ENCODE measurements at regions not wholly inside any gene's neighbourhood (a gene's known extent, or its start where the extent isn't known, plus 50 kb on each side); places are given as distances from the start of the nearest gene placed in this dataset.
"Not testable (repeated sequence)": the region's sequence is repeated elsewhere in the genome, so short reads cannot be mapped to it uniquely, and the experiment has no call there.

GRCh38 chr21:6140467-6141137, 4380.8 kb upstream of the TPTE start:
- DNase-seq (ENCODE audit: low read depth); in situ Hi-C loops (cut with HindIII; ENCODE audit: low sequenced_read_pairs); H3K4me3 ChIP-seq (ENCODE audit: low read depth, low read length): not testable (repeated sequence)

DNA sequence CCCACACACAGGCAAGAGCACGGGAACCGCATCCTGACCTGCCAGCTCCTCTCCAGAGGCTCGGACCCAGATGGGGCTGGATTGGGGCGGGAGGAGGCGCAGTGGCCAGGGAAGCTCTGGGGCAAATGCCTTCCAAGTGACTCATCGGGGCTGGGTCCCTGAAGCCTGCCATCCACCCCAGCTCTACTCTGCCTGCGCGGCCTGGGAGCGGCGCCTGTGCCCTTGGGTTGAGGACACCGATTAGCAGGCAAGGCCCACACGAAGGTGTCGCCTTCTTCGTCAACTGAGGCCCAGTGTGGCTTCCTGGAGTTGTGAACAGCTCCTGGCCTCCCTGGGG, 4380.3 kb upstream of the TPTE start:
- in situ Hi-C loops (cut with HindIII; ENCODE audit: low sequenced_read_pairs): not testable (repeated sequence)

GRCh38 chr21:6153154-6153553, 4368.2 kb upstream of the TPTE start:
- in situ Hi-C loops (cut with HindIII; ENCODE audit: low sequenced_read_pairs); DNase-seq (ENCODE audit: low read depth); H3K4me3 ChIP-seq (ENCODE audit: low read depth, low read length): not testable (repeated sequence)

More for the DNA sequence above, 4380.3 kb upstream of the TPTE start:
- H3K4me3 ChIP-seq (ENCODE audit: low read depth, low read length); DNase-seq (ENCODE audit: low read depth): not testable (repeated sequence)

DNA sequence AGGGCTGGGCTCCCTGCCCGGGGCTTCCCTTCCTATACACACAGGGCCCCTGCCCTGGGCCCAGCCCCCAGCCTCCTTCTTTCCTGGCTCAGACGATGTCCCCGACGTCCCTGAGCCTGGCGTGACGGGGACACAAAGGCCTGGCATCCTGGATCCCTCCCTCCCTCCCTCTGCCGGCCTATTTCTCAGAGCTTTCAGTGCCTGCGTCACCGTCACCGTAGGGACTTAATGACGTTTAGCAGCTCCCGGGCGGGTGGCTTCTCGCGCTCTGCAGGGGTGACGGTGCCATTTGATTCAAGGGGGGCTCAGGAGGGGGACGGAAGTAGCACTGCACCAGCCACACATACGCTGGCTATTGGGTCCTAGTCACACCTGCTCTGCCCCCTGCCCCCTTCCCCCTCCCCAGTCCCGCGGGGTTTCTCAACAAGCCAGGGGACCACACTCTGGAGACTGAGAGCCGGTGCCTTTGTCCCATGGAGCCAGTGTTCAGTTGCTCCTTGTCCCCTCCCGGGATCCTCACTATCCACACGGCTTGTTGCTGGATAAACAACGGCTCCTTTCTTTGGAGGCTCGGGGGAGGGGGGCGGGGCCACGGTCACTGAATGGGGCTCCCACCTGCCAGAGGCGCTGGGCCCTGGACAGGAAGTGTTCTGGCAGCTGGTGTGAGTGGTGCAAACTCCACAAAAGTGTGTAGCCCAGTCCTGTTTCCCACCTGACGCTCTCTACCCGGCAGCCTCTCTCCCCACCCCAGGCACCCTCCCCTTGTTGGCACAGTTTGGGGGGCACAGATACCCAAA, 4366.7 kb upstream of the TPTE start:
- H3K4me3 ChIP-seq (ENCODE audit: low read depth, low read length); DNase-seq (ENCODE audit: low read depth); in situ Hi-C loops (cut with HindIII; ENCODE audit: low sequenced_read_pairs): not testable (repeated sequence)

DNA sequence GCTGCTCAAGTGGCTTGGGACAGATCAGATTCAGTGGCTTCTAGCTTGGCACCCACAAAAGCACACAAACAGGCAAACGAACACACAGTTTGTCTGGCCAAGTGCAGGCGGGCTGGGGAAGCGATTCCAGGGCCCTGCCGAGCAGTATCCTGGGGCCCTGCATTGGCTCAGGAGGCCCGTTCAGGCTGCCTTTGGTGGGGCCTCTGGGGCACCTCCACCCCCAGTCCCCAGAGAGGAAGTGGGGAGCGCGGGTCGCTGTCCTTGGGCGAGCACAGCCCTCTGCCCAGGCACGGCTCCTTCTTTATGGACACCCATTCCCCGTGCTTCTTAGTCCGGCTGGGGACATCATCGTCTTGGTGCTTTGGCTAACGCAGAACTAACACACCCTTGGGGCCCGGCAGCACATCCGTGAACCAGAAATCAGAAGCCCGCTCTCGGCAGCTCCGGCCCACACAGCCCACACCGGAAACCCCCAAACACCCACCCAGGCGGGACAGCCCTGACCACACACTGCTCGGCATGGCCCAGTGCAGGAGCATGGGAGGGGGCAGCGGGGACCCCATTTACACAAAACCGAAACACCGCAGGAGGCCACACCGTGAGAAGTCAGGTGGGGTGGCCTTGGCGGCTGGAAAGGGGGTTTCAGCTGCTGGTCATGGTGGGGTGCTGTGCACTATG, 4364.5 kb upstream of the TPTE start:
- DNase-seq (ENCODE audit: low read depth); H3K4me3 ChIP-seq (ENCODE audit: low read depth, low read length); in situ Hi-C loops (cut with HindIII; ENCODE audit: low sequenced_read_pairs): not testable (repeated sequence)

DNA sequence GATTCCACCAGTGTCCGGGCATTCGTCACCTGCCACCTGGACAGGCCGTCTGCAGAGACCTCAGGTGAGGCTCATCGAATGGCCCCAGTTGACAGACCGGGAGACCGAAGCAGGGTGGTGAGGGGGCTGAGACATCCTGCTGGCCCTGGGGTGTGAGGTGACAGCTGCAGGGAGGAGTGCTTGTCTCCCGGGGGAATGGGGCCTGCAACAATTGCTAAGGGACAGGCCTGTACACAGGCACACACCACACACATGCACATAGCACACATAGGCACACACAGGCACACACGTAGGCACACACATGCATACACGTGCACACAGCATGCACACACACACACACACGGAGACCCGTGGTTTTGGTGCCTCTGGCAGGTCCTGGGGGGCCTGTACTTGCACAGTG, 4363.9 kb upstream of the TPTE start:
- in situ Hi-C loops (cut with HindIII; ENCODE audit: low sequenced_read_pairs); H3K4me3 ChIP-seq (ENCODE audit: low read depth, low read length); DNase-seq (ENCODE audit: low read depth): not testable (repeated sequence)

DNA sequence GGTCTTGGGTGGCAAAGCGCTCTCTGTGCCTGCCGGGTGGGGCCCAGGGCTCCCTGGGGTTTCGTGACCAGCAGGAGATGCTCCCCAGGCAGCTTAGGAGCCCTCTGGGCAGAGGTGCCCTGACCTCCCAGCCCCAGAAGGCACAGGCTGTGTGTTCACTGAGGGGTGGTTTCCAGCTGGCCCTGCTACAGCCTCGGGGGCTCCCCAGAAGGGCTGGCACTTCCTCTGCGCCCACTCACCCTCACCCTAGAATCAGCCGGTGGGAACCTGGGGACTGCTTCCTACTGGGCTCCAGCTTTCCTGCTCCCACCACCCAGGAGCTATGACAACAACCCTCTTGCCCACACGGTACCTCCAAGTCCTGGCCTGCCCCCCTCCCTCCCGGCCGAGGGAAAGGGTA, 4363.2 kb upstream of the TPTE start:
- DNase-seq (ENCODE audit: low read depth); in situ Hi-C loops (cut with HindIII; ENCODE audit: low sequenced_read_pairs); H3K4me3 ChIP-seq (ENCODE audit: low read depth, low read length): not testable (repeated sequence)
